ENCODE measurements at regions not wholly inside any gene's neighbourhood (a gene's known extent, or its start where the extent isn't known, plus 50 kb on each side); places are given as distances from the start of the nearest gene placed in this dataset.
"Not testable (repeated sequence)": the region's sequence is repeated elsewhere in the genome, so short reads cannot be mapped to it uniquely, and the experiment has no call there.

GRCh38 chr6:80535914-80536565, 429.6 kb downstream of the BCKDHB start:
- no peak for DNase-seq

- peak; percentile 23 for DNase-seq
Measured at GRCh38 chr6:80531681-80532619, 425.5 kb downstream of the BCKDHB start.

- DNase-seq, result no peak
Measured at GRCh38 chr6:80530103-80530502, 423.6 kb downstream of the BCKDHB start.

GRCh38 chr6:80528115-80528514, 421.6 kb downstream of the BCKDHB start:
- no peak for DNase-seq

GRCh38 chr6:80527552-80528052, 421.1 kb downstream of the BCKDHB start:
- no peak for DNase-seq

GRCh38 chr6:80523531-80523997, 417.1 kb downstream of the BCKDHB start:
- DNase-seq, result no peak

- no peak for DNase-seq
Measured at GRCh38 chr6:80523010-80523409, 416.5 kb downstream of the BCKDHB start.

GRCh38 chr6:80522576-80522975, 416.1 kb downstream of the BCKDHB start:
- DNase-seq, result no peak

GRCh38 chr6:80519811-80520594, 413.5 kb downstream of the BCKDHB start:
- peak; percentile 66 for DNase-seq

GRCh38 chr6:80517525-80517924, 411.1 kb downstream of the BCKDHB start:
- no peak for DNase-seq

GRCh38 chr6:80510521-80510920, 404.1 kb downstream of the BCKDHB start:
- not testable (repeated sequence) for DNase-seq

GRCh38 chr6:80508885-80509630, 402.6 kb downstream of the BCKDHB start:
- DNase-seq, result no peak

GRCh38 chr6:80504882-80505281, 398.4 kb downstream of the BCKDHB start:
- no peak for DNase-seq

- no peak for DNase-seq
Measured at GRCh38 chr6:80503660-80504059, 397.2 kb downstream of the BCKDHB start.

- no peak for DNase-seq
Measured at GRCh38 chr6:80502871-80503270, 396.4 kb downstream of the BCKDHB start.

GRCh38 chr6:80501636-80502035, 395.2 kb downstream of the BCKDHB start:
- DNase-seq, result no peak

- DNase-seq, result not testable (repeated sequence)
Measured at GRCh38 chr6:80497696-80498486, 391.4 kb downstream of the BCKDHB start.

GRCh38 chr6:80489911-80490635, 383.6 kb downstream of the BCKDHB start:
- DNase-seq, result no peak

GRCh38 chr6:80488190-80488589, 381.7 kb downstream of the BCKDHB start:
- no peak for DNase-seq

GRCh38 chr6:80485494-80485893, 379.0 kb downstream of the BCKDHB start:
- DNase-seq, result not testable (repeated sequence)

- no peak for DNase-seq
Measured at GRCh38 chr6:80482056-80482455, 375.6 kb downstream of the BCKDHB start.

All from EL (cell line).